DND-41 (cell line): ENCODE measurements at regions not wholly inside any gene's neighbourhood (a gene's known extent, or its start where the extent isn't known, plus 50 kb on each side); places are given as distances from the start of the nearest gene placed in this dataset.

Source experiments
- EZH2 ChIP-seq: IDR thresholded peaks from 3 replicates; pipeline ENCODE4 v1.6.1; 2012; ENCODE audit warnings: borderline replicate concordance, low read depth, mild to moderate bottlenecking, moderate library complexity, low read length, inconsistent platforms; ENCODE audit not compliant: severe bottlenecking
- TF ChIP-seq, protein P1 (sequence below): IDR thresholded peaks from 2 replicates; pipeline ENCODE4 v1.5.1; 2012; ENCODE audit warnings: borderline replicate concordance, low read length, moderate library complexity, mild to moderate bottlenecking; ENCODE audit not compliant: poor library complexity, severe bottlenecking; ENCODE audit errors: extremely low read depth

DNA sequence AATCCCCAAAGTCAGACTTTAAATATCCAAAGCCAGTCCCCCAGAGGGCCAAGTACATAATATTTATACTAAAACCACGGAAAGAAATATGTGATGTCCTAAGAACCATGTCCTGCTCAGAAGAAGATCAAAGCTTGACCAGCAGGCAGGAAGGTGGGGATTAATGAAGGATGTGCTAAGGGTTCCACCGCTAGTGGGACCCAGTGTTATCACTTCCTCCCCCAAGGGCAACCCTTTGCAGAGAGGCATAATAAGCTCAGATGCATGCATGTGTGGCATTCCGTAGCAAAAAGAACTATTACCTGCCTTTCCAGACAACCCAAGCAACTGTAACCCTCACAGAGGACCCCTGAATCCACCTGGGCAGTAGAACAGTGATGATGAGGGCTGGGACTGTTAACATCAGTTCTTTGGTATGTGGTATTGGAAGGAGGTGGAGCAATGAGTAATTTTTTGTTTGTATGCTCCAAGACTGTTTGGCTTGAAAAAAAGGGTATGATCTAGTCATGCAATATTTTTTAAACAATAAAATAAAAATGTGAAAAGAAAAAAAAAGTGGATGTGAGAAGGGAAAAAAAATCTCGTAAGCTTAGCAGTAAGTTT, 71.7 kb upstream of the ETV6 start:
- TF ChIP-seq, protein P1, sequence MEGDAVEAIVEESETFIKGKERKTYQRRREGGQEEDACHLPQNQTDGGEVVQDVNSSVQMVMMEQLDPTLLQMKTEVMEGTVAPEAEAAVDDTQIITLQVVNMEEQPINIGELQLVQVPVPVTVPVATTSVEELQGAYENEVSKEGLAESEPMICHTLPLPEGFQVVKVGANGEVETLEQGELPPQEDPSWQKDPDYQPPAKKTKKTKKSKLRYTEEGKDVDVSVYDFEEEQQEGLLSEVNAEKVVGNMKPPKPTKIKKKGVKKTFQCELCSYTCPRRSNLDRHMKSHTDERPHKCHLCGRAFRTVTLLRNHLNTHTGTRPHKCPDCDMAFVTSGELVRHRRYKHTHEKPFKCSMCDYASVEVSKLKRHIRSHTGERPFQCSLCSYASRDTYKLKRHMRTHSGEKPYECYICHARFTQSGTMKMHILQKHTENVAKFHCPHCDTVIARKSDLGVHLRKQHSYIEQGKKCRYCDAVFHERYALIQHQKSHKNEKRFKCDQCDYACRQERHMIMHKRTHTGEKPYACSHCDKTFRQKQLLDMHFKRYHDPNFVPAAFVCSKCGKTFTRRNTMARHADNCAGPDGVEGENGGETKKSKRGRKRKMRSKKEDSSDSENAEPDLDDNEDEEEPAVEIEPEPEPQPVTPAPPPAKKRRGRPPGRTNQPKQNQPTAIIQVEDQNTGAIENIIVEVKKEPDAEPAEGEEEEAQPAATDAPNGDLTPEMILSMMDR: no peak
- TF ChIP-seq EZH2: no peak
